Sigmoid colon (tissue), 6 donors: ENCODE measurements at regions not wholly inside any gene's neighbourhood (a gene's known extent, or its start where the extent isn't known, plus 50 kb on each side); places are given as distances from the start of the nearest gene placed in this dataset.

Experiments
- DNase-seq: peaks from one replicate; pipeline ENCODE4 v3.0.0-alpha.2; 2019
- H3K27ac ChIP-seq, 4 donors: fragments of 200-600 bp; sonication (generic); one replicate each; pipeline ENCODE4 v1.5.1; 2016 to 2019; ENCODE audit warnings: mild to moderate bottlenecking in 1 of 4
- H3K27me3 ChIP-seq, 3 donors: fragments of 200-600 bp; sonication (generic); one replicate each; pipeline ENCODE4 v1.5.1; 2019; ENCODE audit warnings: mild to moderate bottlenecking in 1 of 3
- H3K36me3 ChIP-seq, 4 donors: fragments of 200-600 bp; sonication (generic); one replicate each; pipeline ENCODE4 v1.5.1; 2016 to 2019
- H3K4me1 ChIP-seq, 4 donors: fragments of 200-600 bp; sonication (generic); one replicate each; pipeline ENCODE4 v1.5.1; 2017 to 2019
- H3K4me3 ChIP-seq, 4 donors: fragments of 200-600 bp; sonication (generic); one replicate each; pipeline ENCODE4 v1.5.1; 2017 to 2019; ENCODE audit warnings: mild to moderate bottlenecking in 2 of 4, moderate library complexity in 1 of 4
- H3K9me3 ChIP-seq, 4 donors: fragments of 200-600 bp in 3 of 4; sonication (generic) in 3 of 4; one replicate each; pipeline versions ENCODE4 v1.5.1 to v1.6.1; 2013 to 2019
- CTCF ChIP-seq, 4 experiments: fragments of 450-650 bp in 3 of 4; fragments of 200-600 bp in 1 of 4; IDR thresholded peaks; one replicate each; pipeline ENCODE4 v1.5.1; 2016 to 2019; ENCODE audit warnings: antibody characterized with exemption in 4 of 4, mild to moderate bottlenecking in 3 of 4, moderate library complexity in 2 of 4
- EP300 ChIP-seq, 4 donors: sonication (generic); formaldehyde crosslinking; IDR thresholded peaks; one replicate each; pipeline ENCODE4 v1.6.1; 2017; ENCODE audit warnings: antibody characterized with exemption in 4 of 4
- POLR2A ChIP-seq, 2 donors: fragments of 450-650 bp; IDR thresholded peaks; one replicate each; pipeline ENCODE4 v1.6.1; 2016; ENCODE audit warnings: antibody characterized with exemption in 2 of 2, mild to moderate bottlenecking in 2 of 2, moderate library complexity in 2 of 2
- POLR2AphosphoS5 ChIP-seq, 4 donors: sonication (generic); formaldehyde crosslinking; IDR thresholded peaks; one replicate each; pipeline ENCODE4 v1.6.1; 2017; ENCODE audit warnings: antibody characterized with exemption in 4 of 4
- WGBS, 2 donors: extraction: QIAGEN DNeasy Blood & Tissue Kit; methylation state at CpG; one replicate each; pipeline ENCODE4 v1.1.7; 2013; 5-methylcytosine and 5-hydroxymethylcytosine counted together
- intact Hi-C: fragments of 100-400 bp; cut with DNase I; formaldehyde crosslinking; loops from one replicate; pipeline ENCODE4 v1.15.1; 2023
- donor health status: healthy with polysubstance abuse.
- donor health status: healthy.

- Histone ChIP-seq H3K4me1 (no peaks in the 10 kb centered on the region), H3K27ac (no peak overlapping the region), H3K27me3 (no peaks in the 10 kb centered on the region), H3K4me3 (no peak overlapping the region), H3K36me3 (no peaks in the 10 kb centered on the region), H3K9me3 (no peaks in the 10 kb centered on the region)
- TF ChIP-seq POLR2AphosphoS5 (IDR thresholded peaks at IDR 0.05) (no peak), EP300 (IDR thresholded peaks at IDR 0.05) (no peak), POLR2A (IDR thresholded peaks at IDR 0.05) (no peak), CTCF (IDR thresholded peaks at IDR 0.05) (no peak)
- no peak for DNase-seq
- intact Hi-C loops = no loop called here
- 42 to 73% methylated on average over 2 of the region's 2 CpGs for WGBS, 2 donors
Measured at GRCh38 chr22:33116841-33117547, 58.8 kb upstream of the SYN3 start.

GRCh38 chr22:33114565-33114964, 56.4 kb upstream of the SYN3 start:
- no peak overlapping the region for H3K27ac ChIP-seq
- H3K4me3 ChIP-seq = no peak overlapping the region
- H3K36me3 ChIP-seq = no peaks in the 10 kb centered on the region
- no peak for DNase-seq
- TF ChIP-seq EP300 (IDR thresholded peaks at IDR 0.05) (no peak), POLR2A (IDR thresholded peaks at IDR 0.05) (no peak), CTCF (IDR thresholded peaks at IDR 0.05) (no peak), POLR2AphosphoS5 (IDR thresholded peaks at IDR 0.05) (no peak)
- intact Hi-C loops = no loop called here
- no peaks in the 10 kb centered on the region for H3K27me3 ChIP-seq
- H3K9me3 ChIP-seq = no peaks in the 10 kb centered on the region
- H3K4me1 ChIP-seq = no peaks in the 10 kb centered on the region

GRCh38 chr22:33112580-33112979, 54.4 kb upstream of the SYN3 start:
- WGBS, 2 donors = 7 to 24% methylated on average over 1 of the region's 1 CpG
- Histone ChIP-seq H3K27me3 (no peaks in the 10 kb centered on the region), H3K4me1 (no peaks in the 10 kb centered on the region), H3K4me3 (no peak overlapping the region), H3K36me3 (no peaks in the 10 kb centered on the region), H3K27ac (no peak overlapping the region), H3K9me3 (no peaks in the 10 kb centered on the region)
- TF ChIP-seq POLR2A (IDR thresholded peaks at IDR 0.05) (no peak), POLR2AphosphoS5 (IDR thresholded peaks at IDR 0.05) (no peak), CTCF (IDR thresholded peaks at IDR 0.05) (no peak), EP300 (IDR thresholded peaks at IDR 0.05) (no peak)
- intact Hi-C loops = no loop called here
- no peak for DNase-seq

GRCh38 chr22:33111491-33111890, 53.3 kb upstream of the SYN3 start:
- TF ChIP-seq POLR2AphosphoS5 (IDR thresholded peaks at IDR 0.05) = no peak
- DNase-seq = no peak
- WGBS, 2 donors = 26 to 37% methylated on average over 4 of the region's 4 CpGs
- Histone ChIP-seq H3K36me3 (no peaks in the 10 kb centered on the region), H3K27ac (no peak overlapping the region), H3K4me1 (no peaks in the 10 kb centered on the region), H3K27me3 (no peaks in the 10 kb centered on the region), H3K4me3 (no peak overlapping the region), H3K9me3 (no peaks in the 10 kb centered on the region)
- intact Hi-C loops = no loop called here

- intact Hi-C loops = no loop called here
- Histone ChIP-seq H3K9me3 (no peaks in the 10 kb centered on the region), H3K4me1 (no peaks in the 10 kb centered on the region), H3K27ac (no peak overlapping the region), H3K36me3 (no peaks in the 10 kb centered on the region), H3K4me3 (no peak overlapping the region), H3K27me3 (no peaks in the 10 kb centered on the region)
- DNase-seq = no peak
- TF ChIP-seq POLR2AphosphoS5 (IDR thresholded peaks at IDR 0.05) = no peak
- TF ChIP-seq CTCF (IDR thresholded peaks at IDR 0.05) = no peak
- no peak for TF ChIP-seq POLR2A (IDR thresholded peaks at IDR 0.05)
- no peak for TF ChIP-seq EP300 (IDR thresholded peaks at IDR 0.05)
- 84 to 91% methylated on average over 7 of the region's 7 CpGs for WGBS, 2 donors
Measured at GRCh38 chr22:33110562-33111163, 52.5 kb upstream of the SYN3 start.
